HL-60 (cell line): ENCODE measurements at regions not wholly inside any gene's neighbourhood (a gene's known extent, or its start where the extent isn't known, plus 50 kb on each side); places are given as distances from the start of the nearest gene placed in this dataset.
"Not testable (repeated sequence)": the region's sequence is repeated elsewhere in the genome, so short reads cannot be mapped to it uniquely, and the experiment has no call there.

ENCODE experiments used
- DNase-seq, 2 experiments: peaks; one replicate each; pipeline ENCODE4 v3.0.0-alpha.2; 2010 to 2020; ENCODE audit warnings: low read depth in 1 of 2, low spot score in 1 of 2
- H3K27ac ChIP-seq: fragments of 250-450 bp; sonication (Bioruptor Pico); replicated peaks from 2 replicates; pipeline ENCODE4 v1.5.1; 2020; ENCODE audit warnings: mild to moderate bottlenecking, moderate library complexity
- H3K27me3 ChIP-seq: fragments of 250-450 bp; sonication (Bioruptor Pico); 2 replicates; pipeline ENCODE4 v1.5.1; 2021; ENCODE audit warnings: mild to moderate bottlenecking, moderate library complexity; ENCODE audit not compliant: insufficient read depth, poor library complexity, severe bottlenecking
- H3K4me3 ChIP-seq: replicated peaks from 2 replicates; pipeline ENCODE4 v1.5.1; 2011; ENCODE audit warnings: mild to moderate bottlenecking, control low read depth, low read length; ENCODE audit not compliant: insufficient read depth
- CTCF ChIP-seq: IDR thresholded peaks from one replicate; pipeline ENCODE4 v1.5.1; 2011; ENCODE audit warnings: low read length, control low read depth, inconsistent platforms; ENCODE audit not compliant: insufficient read depth
- GABPA ChIP-seq: IDR thresholded peaks from 2 replicates; pipeline ENCODE4 v1.6.1; 2012; ENCODE audit warnings: low read depth
- POLR2AphosphoS5 ChIP-seq: IDR thresholded peaks from 2 replicates; pipeline ENCODE4 v1.6.1; 2012; ENCODE audit warnings: low read depth
- REST ChIP-seq: IDR thresholded peaks from 2 replicates; pipeline ENCODE4 v1.6.1; 2012; ENCODE audit warnings: low read depth; ENCODE audit not compliant: insufficient replicate concordance
- SPI1 ChIP-seq: IDR thresholded peaks from 2 replicates; pipeline ENCODE4 v1.6.1; 2012; ENCODE audit warnings: low read depth, mild to moderate bottlenecking, borderline replicate concordance

GRCh38 chr12:20154052-20154451, 214.3 kb upstream of the PDE3A start:
- Histone ChIP-seq H3K27ac (no peak overlapping the region), H3K27me3 (no peaks in the 10 kb centered on the region), H3K4me3 (no peak overlapping the region)
- no peak for DNase-seq
- TF ChIP-seq REST (no peak), POLR2AphosphoS5 (no peak), GABPA (no peak), SPI1 (no peak), CTCF (no peak)

GRCh38 chr12:20155374-20155773, 213.0 kb upstream of the PDE3A start:
- TF ChIP-seq GABPA (no peak), SPI1 (no peak)
- H3K4me3 ChIP-seq, result no peak overlapping the region
- H3K27me3 ChIP-seq, result no peaks in the 10 kb centered on the region
- no peak for DNase-seq
- H3K27ac ChIP-seq, result no peak overlapping the region

DNA sequence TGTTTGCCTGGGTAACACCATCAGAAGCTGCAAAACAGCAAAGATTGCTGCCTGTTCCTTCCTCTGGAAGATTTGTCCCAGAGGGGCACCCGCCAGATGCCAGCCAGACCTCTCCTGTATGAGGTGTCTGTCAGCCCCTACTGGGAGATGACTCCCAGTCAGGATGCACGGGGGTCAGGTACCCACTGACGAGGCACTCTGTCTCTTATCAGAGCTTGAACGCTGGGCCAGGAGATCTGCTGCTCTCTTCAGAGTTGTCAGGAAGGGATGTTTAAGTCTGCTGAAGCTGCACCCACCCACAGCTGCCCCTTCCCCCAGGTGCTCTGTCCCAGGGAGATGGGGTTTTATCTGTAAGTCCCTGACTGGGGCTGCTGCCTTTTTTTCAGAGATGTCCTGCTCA, 207.4 kb upstream of the PDE3A start:
- not testable (repeated sequence) for H3K27ac ChIP-seq, DNase-seq

GRCh38 chr12:20174528-20175175, 193.7 kb upstream of the PDE3A start:
- Histone ChIP-seq H3K27me3 (no peaks in the 10 kb centered on the region), H3K4me3 (no peak overlapping the region), H3K27ac (no peak overlapping the region)
- no peak for DNase-seq
- no peak for TF ChIP-seq GABPA
- no peak for TF ChIP-seq REST
- TF ChIP-seq SPI1, result no peak
- no peak for TF ChIP-seq CTCF
- TF ChIP-seq POLR2AphosphoS5, result no peak

More for the DNA sequence above, 207.4 kb upstream of the PDE3A start:
- not testable (repeated sequence) for H3K27me3 ChIP-seq, H3K4me3 ChIP-seq
